AG20443 (cell line): ENCODE measurements at regions not wholly inside any gene's neighbourhood (a gene's known extent, or its start where the extent isn't known, plus 50 kb on each side); places are given as distances from the start of the nearest gene placed in this dataset.
"Not testable (repeated sequence)": the region's sequence is repeated elsewhere in the genome, so short reads cannot be mapped to it uniquely, and the experiment has no call there.

Experiments
- DNase-seq: peaks from one replicate; pipeline ENCODE4 v3.0.0; 2012; ENCODE audit warnings: low spot score, mixed read lengths

DNA sequence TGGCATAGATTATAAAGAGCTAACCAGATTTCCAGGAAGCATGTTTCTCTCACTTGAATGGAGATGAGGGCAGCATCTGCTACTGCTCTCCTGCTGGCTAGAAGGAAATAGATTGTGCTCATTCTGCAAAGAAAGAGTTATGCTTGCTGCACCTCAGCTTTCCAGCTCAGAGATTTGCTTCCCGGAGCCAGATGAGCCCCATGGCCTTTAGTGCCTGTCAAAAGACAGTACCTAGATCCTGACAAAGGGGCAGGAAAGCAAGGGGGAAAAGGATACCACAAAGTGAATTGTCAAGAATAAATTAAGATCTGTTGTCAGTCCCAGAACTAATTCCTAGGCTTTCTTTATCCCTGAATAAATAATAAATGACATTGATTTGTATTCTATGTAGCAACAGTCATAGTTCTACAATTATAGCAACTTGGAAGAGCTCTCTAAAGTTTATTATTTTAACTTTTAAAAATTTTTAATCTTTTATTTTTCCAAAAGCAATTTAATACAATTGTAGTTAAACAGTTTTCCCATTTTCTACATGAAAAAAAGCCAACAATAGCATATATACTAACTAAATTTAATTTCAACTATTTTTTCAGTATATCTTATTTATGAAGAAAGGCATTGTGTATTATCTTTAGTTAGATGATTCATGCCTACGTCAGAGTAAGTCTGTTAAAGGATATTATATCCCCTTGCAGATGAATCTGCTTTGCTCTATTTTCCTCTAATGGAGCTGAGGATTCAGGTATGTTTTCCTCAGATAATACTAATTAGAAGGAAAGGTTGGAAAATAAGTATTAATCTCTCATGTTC, 306.1 kb upstream of the DDI1 start:
- no peak for DNase-seq

DNA sequence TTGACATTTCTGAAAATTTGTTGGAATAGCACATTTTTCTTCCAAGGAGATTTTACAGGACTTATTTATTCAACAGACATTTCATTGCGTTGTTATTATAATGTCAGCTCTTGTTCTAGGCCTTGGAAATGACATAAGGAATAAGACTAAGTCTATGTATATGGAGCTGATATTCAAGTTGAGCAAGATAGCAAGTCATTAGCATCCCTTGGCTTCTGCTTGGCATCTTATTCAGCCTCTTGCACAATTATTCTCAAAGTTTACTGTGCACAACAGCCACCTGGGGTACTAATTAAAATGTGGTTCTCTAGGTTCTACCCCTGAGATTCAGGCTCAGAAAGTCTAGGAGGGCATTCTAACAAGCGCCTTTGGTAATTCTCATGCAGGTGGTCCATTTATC, 304.8 kb upstream of the DDI1 start:
- no peak for DNase-seq

DNA sequence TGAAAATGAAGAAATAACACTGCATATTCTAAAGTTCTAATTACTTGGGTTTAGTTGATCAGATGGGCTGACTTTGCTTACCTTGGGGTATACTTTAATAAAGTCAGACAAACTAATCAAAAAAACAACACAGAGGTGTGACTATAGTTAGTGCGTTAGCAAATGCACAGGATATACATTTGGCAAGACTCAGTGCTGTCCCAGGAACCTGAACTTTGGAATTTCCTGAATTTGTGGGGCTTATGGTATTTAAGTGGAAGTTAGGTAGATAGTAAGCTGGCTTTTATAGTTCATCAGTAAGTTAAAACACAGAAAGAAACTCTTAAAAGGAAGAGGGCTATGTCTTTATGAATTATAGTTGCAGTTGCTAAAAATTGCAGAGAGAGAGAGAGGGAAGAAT, 302.6 kb upstream of the DDI1 start:
- no peak for DNase-seq

DNA sequence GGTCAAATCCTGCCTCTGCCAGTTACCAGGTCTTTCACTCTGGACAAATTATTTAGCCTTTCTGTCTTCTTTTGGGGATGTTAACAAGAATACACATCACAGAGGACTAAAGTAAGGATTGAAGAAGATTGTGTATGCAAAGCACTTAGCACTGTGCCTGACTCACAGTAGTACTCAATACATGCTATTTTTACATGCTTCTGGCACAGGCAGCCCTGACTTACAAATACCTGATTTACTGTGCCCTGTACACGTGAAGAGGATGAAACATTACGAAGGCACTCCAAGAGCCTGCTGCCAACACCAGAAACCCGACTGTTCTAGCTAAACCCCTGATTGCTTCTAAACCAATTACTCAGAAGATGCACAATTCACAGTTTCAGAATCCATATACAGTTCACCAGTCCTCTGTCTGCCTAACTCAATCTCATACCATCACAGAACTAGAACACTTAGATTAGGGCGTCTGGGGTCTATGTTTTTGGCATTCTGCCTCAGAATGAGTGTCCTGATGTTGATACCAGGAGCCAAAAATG, 300.9 kb upstream of the DDI1 start:
- DNase-seq = no peak

DNA sequence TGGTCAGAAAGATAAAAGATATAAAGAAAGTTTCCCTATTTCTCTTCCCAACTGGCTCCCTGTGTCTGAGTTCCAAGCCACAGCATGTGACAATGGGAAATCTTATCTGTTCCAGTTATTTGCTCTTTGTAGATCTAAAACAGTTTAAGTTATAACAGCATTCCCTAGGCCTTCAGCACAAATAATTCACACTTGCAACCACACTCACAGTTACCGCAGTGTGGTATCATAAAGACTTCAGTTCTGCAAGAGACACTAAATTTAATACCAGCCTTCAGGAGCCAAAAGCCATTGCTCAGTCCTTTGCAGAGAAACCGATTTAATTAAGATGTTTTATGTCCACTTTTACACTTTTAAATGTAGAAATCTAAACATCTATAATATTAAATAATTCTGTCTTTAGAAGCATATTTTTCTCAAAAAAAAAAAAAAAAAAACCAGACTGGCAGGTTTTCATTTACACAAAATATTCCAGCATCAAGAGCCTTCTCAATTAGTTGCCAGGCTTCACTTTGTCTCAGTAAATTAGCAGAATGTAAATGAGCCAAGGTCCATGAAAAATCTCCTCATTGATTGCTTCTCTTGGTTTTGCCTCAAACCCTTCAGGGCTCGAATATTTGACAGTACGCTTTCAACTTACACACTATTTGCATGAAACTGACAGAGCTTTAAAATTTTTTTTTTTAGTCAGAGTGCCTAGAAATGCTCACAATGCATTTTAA, 300.0 kb upstream of the DDI1 start:
- no peak for DNase-seq

DNA sequence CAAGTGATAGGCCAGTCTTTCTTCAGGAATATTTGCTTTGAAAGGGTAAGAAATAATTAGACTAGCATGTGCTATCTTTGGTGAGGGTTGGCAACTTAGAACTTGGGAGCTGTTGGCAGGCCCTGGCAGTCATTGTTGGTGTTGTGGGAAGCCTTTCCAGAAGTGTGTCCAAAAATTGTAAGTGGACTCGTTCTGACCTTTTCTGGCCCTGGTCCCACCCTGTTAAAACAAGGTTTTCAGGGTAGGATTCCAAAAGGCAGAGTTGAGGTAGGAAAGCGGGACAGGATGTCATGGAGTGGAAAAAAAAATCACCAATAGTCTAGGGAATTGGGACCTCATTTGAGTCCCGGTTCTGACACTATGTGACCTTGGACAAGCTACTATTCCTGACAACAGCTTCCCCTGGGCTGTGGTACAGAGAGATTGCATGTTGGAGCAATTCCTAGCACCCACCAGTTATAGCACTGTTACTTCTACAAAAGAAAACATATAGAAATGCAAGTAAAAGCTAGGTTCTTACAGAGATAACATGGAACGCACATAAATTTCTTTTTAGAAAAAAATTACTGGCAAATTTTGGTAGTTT, 299.3 kb upstream of the DDI1 start:
- no peak for DNase-seq

DNA sequence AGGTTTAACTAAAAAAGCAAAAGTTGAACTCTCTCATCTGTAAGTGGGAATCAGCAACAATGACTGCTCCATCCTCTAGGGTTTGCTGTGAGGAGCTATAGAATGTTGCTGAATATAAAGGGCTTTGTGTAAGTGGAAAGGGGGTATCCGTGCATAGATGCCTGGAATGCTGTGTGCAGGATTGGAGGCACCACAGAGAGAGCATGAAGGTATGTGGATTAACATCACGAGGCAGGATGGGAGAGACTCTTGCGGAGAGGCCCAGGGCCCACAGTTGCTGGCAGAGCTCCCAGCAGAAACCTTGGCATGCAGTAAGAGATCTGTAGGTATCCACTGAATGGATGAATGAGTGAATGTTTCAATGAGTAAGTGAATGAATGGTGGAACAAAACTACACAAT, 298.7 kb upstream of the DDI1 start:
- DNase-seq = no peak

DNA sequence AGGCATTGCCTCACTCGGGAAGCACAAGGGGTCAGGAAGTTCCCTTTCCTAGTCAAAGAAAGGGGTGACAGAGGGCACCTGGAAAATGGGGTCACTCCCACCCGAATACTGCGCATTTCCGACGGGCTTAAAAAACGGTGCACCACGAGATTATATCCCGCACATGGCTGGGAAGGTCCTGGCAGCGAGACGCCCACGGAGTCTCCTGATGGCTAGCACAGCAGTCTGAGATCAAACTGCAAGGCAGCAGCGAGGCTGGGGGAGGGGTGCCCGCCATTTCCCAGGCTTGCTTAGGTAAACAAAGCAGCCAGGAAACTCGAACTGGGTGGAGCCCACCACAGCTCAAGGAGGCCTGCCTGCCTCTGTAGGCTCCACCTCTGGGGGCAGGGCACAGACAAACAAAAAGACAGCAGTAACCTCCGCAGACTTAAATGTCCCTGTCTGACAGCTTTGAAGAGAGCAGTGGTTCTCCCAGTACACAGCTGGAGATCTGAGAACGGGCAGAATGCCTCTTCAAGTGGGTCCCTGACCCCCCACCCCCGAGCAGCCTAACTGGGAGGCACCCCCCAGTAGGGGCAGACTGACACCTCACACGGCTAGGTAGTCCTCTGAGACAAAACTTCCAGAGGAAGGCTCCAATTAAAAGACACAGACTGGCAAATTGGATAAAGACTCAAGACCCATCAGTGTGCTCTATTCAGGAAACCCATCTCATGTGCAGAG, 297.2 kb upstream of the DDI1 start:
- not testable (repeated sequence) for DNase-seq

DNA sequence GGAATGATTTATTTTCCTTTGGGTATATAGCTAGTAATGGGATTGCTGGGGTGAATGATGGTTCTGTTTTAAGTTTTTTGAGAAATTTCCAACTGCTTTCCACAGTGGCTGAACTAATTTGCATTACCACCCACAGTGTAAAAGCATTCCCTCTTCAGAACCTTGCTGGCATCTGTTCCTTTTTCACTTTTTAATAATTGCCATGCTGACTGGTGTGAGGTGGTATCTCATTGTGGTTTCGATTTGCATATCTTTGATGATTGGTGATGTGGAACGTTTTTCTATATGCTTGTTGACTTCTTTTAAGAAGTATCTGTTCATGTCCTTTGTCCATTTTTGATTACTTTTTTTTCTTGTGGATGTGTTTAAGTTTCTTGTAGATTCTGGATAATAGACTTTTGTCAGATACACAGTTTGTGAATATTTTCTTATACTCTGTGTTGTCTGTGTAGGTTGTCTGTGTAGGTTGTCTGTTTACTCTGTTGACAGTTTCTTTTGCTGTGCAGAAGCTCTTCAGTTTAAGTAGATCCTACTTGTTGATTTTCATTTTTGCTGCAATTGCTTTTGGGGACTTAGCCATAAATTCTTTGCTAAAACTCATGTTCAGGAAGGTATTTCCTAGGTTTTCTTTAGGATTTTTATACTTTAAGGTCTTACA, 291.8 kb upstream of the DDI1 start:
- no peak for DNase-seq

DNA sequence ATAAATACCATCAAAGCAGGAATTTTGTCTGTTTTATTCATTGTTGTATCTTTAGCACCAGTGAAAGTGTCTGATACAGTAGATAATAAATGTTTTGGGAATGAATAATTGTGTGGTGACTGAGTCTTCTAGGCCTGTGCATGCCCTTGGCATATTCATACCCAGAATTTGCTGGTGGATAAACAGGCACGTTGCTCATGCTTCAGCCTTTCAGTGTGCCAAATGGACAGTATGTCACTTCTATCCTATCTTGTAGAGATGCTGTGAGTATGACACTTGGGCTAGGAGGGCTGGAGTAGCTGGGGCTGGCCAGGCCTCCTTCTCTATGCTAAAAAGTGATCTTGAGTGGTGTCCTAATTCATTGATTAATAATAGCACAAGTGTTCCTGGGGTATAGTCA, 287.3 kb upstream of the DDI1 start:
- peak; percentile 20 for DNase-seq

DNA sequence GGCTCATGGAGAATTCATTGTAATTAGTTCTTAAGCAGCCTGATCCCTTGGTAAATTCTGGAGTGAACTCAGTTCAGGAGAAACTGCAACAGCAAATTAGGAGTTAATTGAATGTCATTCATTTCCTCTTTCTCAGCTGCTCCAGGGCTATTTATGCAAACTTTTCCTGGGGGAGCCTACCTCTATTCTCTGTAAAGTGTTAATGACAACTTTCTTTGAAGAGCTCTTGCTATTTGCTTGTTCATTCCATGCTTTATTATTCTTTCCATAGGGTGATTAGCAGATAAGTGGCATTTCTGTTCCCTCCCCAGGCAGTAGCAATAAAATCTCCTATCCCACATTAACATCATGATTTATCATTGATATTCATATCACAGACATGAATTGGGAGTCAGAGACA, 267.6 kb upstream of the DDI1 start:
- DNase-seq = no peak

DNA sequence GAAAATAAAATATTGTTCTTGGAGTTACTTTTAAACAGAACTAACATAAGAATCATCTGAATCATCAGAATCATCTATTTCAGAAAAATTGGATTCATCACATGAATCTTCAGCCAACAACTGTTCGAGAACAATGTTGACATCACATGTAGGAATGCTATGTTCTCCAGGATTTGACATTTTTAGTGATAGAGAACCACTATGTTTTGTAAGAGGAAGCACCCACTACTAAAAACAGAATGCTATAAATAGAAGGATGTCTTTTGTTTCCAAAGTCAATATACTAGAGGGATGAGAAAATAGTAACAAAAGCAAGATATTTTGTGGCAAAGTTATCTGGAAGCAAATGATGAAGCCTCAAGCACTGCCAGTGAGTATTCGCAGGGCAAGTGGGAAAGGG, 263.4 kb upstream of the DDI1 start:
- DNase-seq = peak; percentile 47

DNA sequence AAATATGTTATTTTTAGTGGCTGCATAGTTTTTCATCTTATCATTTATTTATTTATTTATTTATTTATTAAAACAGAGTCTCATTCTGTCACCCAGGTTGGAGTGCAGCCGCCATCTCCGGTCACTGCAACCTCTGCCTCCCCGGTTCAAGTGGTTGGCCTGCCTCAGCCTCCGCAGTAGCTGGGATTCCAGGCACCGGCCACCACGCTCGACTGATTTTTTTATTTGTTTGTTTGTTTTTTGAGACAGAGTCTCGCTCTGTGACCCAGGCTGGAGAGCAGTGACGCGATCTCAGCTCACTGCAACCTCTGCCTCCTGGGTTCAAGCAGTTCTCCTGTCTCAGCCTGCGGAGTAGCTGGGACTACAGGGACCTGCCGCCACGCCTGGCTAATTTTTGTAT, 262.9 kb upstream of the DDI1 start:
- DNase-seq = no peak

DNA sequence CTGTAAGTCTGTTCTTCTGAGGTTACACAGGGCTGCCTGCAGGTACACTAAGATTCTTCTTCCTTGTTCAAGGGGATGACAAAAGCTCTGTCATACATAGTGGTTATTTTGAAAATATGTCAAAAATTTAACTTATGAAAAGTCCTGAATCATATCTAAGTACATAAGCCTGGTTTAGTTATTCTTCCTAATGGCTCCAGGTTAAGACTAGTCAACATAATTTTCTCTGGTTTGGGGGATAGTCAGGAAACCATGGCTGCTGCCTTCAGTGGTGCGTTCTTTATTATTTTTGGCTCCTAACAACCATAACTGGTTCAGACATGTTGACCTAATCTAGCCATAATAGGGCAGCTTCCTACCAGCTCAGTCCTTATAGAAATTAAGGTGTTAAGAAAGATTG, 257.4 kb upstream of the DDI1 start:
- no peak for DNase-seq

DNA sequence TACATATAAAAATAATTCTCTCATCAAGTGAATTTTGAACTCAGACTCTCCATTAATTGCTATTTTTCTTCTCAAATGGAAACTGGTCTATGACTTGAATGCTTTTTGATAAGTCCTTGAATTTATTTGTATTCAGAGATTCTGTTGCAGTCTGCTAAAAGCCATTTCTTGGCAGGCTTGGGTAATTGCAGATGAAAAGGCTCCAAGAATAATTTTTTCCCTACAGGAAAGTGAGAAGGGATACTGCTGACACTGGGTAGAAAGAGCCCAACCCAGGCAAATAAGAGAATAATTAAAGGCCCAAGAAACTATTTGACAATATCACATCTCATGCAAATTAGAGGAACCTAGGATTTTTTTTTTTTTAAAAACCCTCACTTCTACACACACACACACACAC, 246.5 kb upstream of the DDI1 start:
- no peak for DNase-seq

DNA sequence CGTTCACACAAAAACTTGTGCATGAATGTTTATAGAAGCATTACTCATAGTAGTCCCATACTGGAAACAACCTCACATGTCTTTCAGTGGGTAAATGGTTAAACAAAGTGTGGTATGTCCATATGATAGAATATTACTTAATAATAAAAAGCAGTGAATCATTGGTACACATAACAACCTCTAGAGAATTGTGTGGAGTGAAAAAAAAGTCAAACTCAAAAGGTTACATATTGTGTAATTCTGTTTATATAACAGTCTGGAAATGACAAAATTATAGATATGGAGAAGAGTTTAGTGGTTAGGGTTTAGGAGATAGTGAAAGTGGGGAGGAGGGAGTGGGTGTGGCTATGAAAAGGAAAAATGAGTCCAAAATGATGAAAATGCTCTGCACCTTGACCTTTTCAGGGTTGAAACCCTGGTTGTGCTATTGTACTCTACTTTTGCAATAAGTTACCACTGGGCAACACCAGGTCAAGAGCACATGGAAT, 243.4 kb upstream of the DDI1 start:
- no peak for DNase-seq

DNA sequence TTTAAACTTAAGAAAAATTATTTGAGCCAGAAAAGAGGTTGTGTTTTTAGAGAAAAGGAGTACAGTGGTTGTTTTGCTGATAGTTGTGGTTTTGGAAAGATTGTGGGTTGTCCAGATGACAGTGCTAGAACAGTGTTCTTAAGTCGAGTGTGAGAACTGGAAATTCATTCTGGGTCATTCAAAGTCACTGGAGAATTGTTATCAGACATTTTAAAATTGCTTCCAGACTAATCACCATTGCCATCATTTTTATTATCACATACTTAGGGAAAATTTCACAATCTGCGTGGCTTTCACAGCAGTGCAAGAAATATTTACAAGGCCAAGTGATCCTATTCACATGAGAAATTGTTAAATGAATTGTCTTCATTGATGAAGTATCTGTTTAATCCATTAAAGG, 242.2 kb upstream of the DDI1 start:
- peak; percentile 37 for DNase-seq

DNA sequence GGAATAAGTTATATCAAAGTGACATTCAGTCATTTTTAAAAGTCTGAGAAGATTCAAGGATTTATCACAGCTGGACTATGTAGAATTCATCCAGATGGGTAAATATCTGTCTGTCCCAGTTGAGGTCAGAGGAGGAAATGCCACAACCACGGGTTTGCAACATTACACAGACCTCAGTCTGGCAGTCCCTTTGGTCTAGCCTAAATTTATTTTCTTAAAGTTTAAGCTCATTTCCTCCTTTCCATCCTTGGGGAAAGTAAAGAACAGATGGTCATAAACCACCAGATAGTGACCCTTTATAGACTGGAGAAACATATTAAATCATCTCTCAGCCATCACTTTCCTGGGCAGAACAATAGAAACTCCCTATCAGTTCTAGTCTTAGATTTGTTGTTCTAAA, 238.4 kb upstream of the DDI1 start:
- peak; percentile 76 for DNase-seq

DNA sequence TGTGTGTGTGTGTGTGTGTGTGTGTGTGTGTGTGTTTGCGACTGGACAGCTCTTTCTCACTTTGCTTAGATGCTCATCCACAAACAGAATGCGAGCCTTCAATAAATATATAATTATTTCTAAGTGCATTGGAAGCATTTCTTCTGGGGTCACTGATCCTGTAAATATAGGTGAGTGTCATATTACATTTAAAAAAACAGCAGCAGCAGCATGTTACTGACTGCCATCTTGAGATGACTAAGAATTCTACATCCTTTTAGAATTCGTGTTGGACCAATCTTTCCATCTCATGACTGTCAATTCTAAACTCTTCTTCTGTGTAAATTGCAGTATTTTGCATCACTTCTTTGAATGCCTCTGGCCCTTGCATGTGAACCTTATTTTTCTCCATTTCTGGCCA, 238.0 kb upstream of the DDI1 start:
- no peak for DNase-seq

DNA sequence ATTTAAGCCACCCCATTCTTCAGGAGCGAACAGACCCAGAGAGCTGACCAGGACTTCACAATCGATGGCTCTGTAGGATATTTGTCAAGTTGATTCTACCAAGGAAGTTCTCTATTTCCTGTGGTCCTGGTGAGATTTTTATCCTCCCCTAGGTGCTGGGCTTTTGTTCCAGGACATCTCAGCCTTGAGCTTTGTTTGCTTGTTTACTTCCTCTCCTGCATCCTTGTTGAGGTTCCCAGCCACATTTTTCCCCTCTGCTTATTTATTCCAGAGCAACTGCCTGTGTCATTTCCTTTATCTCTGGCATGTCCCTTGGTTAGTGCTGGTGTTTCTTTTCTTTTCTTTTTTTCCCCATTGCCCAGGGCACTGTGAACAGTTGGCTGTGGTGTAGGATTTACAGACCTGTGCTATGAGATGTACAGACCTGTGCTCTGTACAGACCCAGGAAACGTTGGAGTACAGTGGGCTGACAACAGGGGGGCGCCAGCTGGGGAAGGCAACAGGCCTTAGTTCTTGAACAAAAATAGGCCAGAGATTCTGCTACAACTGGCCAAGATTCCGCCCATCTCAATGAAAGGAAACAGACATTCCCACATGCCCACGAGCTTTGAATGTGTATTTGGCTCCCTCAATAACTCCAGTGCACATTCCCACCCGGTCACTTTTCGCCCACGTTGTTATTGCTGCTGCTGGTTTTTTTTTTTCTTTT, 235.9 kb upstream of the DDI1 start:
- no peak for DNase-seq

DNA sequence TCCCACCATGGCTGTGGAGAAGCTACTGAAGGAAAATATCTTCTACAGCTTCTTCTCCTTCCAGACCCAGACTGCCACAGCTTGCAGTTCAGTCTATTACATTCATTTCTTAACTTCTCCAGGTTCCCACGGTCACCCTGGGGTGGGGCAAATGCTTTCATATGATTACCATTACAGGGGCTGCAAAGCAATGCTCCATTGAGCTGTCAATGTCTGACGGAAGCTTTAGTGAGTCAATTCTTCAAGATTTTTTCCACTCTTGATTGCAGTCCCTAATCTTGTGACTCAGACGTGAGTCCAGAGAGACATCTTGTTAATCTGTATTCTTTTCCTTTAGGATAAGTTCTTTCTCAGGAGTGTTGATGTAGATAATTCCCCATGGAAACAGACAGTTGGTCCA, 233.4 kb upstream of the DDI1 start:
- peak; percentile 25 for DNase-seq
